ENCODE measurements at regions not wholly inside any gene's neighbourhood (a gene's known extent, or its start where the extent isn't known, plus 50 kb on each side); places are given as distances from the start of the nearest gene placed in this dataset.

DNA sequence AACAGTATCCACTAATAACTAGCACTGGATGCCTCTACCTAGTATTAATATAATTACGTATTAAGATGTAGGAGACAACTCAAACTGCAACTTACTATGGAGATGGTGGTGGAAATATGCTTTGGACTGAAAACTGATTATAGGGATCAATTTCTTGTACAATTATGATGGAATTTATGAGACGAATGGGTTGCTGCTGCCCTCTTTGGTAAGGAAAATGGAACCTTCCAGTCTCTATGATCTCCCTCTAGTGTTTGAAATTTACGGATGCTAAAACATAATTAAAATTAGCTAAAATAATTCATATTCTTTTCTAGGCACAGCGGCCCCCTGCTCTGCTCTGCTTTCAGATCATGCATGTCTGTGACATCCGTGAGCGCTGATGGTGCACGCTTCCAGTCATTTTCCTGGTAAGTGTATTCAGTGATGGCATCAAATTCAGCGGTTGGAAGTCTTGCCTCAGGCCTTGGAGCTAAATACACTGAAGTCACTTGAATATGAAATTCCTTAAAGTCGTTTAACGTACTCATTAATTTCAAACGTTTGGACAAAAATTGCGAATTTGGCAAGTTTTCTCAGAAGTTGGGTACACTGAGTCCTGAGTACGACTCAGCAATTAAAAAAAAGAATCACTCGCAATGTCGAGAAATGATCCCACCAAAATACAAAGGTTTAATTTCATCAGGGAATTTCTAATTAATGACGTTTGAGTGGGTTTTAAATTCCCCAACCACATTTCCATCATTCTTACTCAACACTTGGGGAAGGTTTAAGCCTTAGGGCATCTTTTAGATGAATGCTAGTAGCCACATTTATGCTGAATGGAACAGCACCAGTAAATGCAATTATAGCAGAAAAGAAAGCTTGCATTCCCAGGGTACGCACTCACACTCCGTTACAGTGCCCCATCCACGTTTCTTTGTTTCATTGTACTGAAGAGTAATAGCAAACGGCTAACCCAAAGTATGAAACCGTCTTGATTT is 132.6 kb downstream of the NR2F2 start:
- TF ChIP-seq SIN3A (IDR thresholded peaks at IDR 0.05; ENCODE audit: borderline replicate concordance, insufficient read depth, low read length) (no peak), TAF1 (IDR thresholded peaks at IDR 0.05; ENCODE audit: borderline replicate concordance, insufficient read depth, low read length) (no peak), FOXP2 (optimal IDR thresholded peaks at IDR 0.05; ENCODE audit: borderline replicate concordance, extremely low read depth, extremely low read length, insufficient read depth) (no peak), POLR2AphosphoS5 (IDR thresholded peaks at IDR 0.05; ENCODE audit: low read depth, low read length) (no peak)
- TF ChIP-seq, protein P1, sequence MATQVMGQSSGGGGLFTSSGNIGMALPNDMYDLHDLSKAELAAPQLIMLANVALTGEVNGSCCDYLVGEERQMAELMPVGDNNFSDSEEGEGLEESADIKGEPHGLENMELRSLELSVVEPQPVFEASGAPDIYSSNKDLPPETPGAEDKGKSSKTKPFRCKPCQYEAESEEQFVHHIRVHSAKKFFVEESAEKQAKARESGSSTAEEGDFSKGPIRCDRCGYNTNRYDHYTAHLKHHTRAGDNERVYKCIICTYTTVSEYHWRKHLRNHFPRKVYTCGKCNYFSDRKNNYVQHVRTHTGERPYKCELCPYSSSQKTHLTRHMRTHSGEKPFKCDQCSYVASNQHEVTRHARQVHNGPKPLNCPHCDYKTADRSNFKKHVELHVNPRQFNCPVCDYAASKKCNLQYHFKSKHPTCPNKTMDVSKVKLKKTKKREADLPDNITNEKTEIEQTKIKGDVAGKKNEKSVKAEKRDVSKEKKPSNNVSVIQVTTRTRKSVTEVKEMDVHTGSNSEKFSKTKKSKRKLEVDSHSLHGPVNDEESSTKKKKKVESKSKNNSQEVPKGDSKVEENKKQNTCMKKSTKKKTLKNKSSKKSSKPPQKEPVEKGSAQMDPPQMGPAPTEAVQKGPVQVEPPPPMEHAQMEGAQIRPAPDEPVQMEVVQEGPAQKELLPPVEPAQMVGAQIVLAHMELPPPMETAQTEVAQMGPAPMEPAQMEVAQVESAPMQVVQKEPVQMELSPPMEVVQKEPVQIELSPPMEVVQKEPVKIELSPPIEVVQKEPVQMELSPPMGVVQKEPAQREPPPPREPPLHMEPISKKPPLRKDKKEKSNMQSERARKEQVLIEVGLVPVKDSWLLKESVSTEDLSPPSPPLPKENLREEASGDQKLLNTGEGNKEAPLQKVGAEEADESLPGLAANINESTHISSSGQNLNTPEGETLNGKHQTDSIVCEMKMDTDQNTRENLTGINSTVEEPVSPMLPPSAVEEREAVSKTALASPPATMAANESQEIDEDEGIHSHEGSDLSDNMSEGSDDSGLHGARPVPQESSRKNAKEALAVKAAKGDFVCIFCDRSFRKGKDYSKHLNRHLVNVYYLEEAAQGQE (IDR thresholded peaks at IDR 0.05; ENCODE audit: insufficient read depth in 1 of 2, low read depth in 2 of 2, low read length in 2 of 2) = no peak

DNA sequence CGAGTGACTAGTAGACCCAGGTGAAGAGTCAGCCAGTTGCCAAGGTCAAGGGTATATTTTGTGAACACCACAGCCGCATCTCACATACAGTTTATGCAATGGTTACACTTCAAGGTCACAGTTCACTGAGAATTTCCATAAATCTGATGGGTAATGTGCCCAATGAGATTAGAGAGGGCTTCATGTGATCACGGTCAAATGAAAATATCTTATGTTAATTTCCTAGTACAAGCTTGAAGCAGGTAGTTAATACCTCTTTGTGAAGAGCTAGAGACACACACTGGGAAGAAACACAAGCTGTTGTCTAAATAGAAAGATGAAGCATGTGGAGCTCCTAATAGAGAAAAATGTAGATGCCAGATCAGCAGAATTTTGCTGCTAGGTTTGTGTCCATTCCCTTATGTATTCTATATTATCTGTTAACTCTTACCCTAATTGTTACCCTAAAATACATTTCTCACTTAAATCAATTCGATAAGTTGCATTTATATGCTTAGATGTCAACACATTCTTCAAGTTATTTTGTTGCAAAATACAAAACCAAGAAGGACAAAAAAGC is 136.0 kb downstream of the NR2F2 start:
- TF ChIP-seq TAF1 (IDR thresholded peaks at IDR 0.05; ENCODE audit: borderline replicate concordance, insufficient read depth, low read length) = no peak
- no peak for TF ChIP-seq FOXP2 (optimal IDR thresholded peaks at IDR 0.05; ENCODE audit: borderline replicate concordance, extremely low read depth, extremely low read length, insufficient read depth)
- no peak for TF ChIP-seq POLR2AphosphoS5 (IDR thresholded peaks at IDR 0.05; ENCODE audit: low read depth, low read length)
- no peak for TF ChIP-seq SIN3A (IDR thresholded peaks at IDR 0.05; ENCODE audit: borderline replicate concordance, insufficient read depth, low read length)
- TF ChIP-seq, protein P1 (IDR thresholded peaks at IDR 0.05; ENCODE audit: insufficient read depth in 1 of 2, low read depth in 2 of 2, low read length in 2 of 2) = no peak

DNA sequence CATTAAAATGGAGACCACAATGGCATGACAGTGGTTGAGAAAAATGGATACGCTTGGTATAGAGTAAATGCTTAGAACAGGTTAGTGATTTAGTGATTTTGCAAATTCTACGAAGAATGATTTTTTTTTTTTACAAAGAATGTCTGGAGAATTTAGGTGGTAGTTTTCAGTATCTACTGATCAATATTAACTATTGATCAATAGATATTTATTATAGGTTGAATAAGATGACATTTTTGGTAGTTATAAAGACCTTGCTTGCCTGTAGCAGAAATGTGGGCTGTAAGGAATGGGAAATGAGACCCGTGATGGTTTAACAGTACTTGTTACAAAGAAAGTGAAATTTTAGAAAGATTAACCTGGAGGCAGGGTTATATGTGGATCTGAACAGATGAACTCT is 137.5 kb downstream of the NR2F2 start:
- TF ChIP-seq SIN3A (IDR thresholded peaks at IDR 0.05; ENCODE audit: borderline replicate concordance, insufficient read depth, low read length) = no peak
- TF ChIP-seq POLR2AphosphoS5 (IDR thresholded peaks at IDR 0.05; ENCODE audit: low read depth, low read length) = no peak
- no peak for TF ChIP-seq FOXP2 (optimal IDR thresholded peaks at IDR 0.05; ENCODE audit: borderline replicate concordance, extremely low read depth, extremely low read length, insufficient read depth)
- no peak for TF ChIP-seq TAF1 (IDR thresholded peaks at IDR 0.05; ENCODE audit: borderline replicate concordance, insufficient read depth, low read length)
- TF ChIP-seq, protein P1 (IDR thresholded peaks at IDR 0.05; ENCODE audit: insufficient read depth in 1 of 2, low read depth in 2 of 2, low read length in 2 of 2) = no peak

DNA sequence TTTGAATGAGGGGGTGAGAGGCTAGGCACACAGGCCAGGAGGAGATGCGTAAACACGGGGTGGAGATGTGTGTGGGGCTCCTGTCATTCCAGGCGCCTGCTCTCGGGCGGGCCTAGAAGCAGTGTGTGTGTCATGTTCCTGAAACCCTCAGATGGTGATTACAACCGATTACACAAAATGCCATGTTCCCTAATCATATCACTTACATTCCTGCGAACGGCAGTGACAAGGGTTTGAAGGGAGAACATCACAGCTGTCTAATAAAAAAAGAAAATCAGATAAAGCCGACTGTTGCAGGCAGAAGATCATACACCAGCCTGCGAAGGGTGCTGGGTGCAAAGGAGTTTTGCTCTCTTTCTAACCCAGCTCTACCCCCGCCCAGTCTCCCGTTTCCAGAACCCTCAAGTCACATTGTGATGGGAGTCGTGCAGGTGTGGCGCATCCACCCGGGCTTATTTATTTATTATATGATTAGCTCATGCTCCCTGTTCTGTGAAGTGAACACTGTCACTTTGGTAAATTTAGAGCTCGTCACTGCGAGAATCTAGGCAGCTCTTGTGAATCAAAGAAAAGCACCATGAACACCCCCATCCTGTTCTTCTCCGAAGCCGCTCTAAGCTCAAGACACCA is 140.3 kb downstream of the NR2F2 start:
- TF ChIP-seq SIN3A (IDR thresholded peaks at IDR 0.05; ENCODE audit: borderline replicate concordance, insufficient read depth, low read length) = no peak
- TF ChIP-seq POLR2AphosphoS5 (IDR thresholded peaks at IDR 0.05; ENCODE audit: low read depth, low read length) = no peak
- TF ChIP-seq TAF1 (IDR thresholded peaks at IDR 0.05; ENCODE audit: borderline replicate concordance, insufficient read depth, low read length) = no peak
- no peak for TF ChIP-seq FOXP2 (optimal IDR thresholded peaks at IDR 0.05; ENCODE audit: borderline replicate concordance, extremely low read depth, extremely low read length, insufficient read depth)
- TF ChIP-seq, protein P1 (IDR thresholded peaks at IDR 0.05; ENCODE audit: insufficient read depth in 1 of 2, low read depth in 2 of 2, low read length in 2 of 2) = no peak

All from PFSK-1 (cell line).